Nephron progenitor cell (in vitro differentiated cells): ENCODE measurements at regions not wholly inside any gene's neighbourhood (a gene's known extent, or its start where the extent isn't known, plus 50 kb on each side); places are given as distances from the start of the nearest gene placed in this dataset.

Experiments used
- DNase-seq: peaks from one replicate; pipeline ENCODE4 v3.0.0; 2021
- H3K27ac Mint-ChIP-seq: 2 replicates; pipeline ENCODE4 v1.8.0; 2021; ENCODE audit warnings: mild to moderate bottlenecking, moderate library complexity, mixed read lengths
- H3K27me3 Mint-ChIP-seq: 2 replicates; pipeline ENCODE4 v1.8.0; 2021; ENCODE audit warnings: mild to moderate bottlenecking, low read depth, mixed read lengths; ENCODE audit not compliant: poor library complexity
- H3K36me3 Mint-ChIP-seq: 2 replicates; pipeline ENCODE4 v1.8.0; 2021; ENCODE audit warnings: low read depth, mixed read lengths
- H3K4me1 Mint-ChIP-seq: 2 replicates; pipeline ENCODE4 v1.8.0; 2021; ENCODE audit warnings: mixed read lengths
- H3K4me3 Mint-ChIP-seq: 2 replicates; pipeline ENCODE4 v1.8.0; 2021; ENCODE audit warnings: mild to moderate bottlenecking, moderate library complexity, mixed read lengths
- H3K9me3 Mint-ChIP-seq: 2 replicates; pipeline ENCODE4 v1.8.0; 2021; ENCODE audit warnings: mild to moderate bottlenecking, moderate library complexity, mixed read lengths
- TF ChIP-seq, protein P1 (sequence below): fragments of 200-600 bp; sonication (generic); IDR thresholded peaks from 2 replicates; pipeline ENCODE4 v1.5.0; 2021; ENCODE audit warnings: antibody characterized with exemption

- Mint-ChIP-seq H3K4me1 (no peaks in the 10 kb centered on the region), H3K27me3 (no peaks in the 10 kb centered on the region), H3K27ac (no peak overlapping the region), H3K9me3 (no peaks in the 10 kb centered on the region), H3K36me3 (no peaks in the 10 kb centered on the region), H3K4me3 (no peak overlapping the region)
- no peak for DNase-seq
- TF ChIP-seq, protein P1, sequence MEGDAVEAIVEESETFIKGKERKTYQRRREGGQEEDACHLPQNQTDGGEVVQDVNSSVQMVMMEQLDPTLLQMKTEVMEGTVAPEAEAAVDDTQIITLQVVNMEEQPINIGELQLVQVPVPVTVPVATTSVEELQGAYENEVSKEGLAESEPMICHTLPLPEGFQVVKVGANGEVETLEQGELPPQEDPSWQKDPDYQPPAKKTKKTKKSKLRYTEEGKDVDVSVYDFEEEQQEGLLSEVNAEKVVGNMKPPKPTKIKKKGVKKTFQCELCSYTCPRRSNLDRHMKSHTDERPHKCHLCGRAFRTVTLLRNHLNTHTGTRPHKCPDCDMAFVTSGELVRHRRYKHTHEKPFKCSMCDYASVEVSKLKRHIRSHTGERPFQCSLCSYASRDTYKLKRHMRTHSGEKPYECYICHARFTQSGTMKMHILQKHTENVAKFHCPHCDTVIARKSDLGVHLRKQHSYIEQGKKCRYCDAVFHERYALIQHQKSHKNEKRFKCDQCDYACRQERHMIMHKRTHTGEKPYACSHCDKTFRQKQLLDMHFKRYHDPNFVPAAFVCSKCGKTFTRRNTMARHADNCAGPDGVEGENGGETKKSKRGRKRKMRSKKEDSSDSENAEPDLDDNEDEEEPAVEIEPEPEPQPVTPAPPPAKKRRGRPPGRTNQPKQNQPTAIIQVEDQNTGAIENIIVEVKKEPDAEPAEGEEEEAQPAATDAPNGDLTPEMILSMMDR: no peak
These were observed 942.0 kb downstream of the TSN start for GRCh38 chr2:122697415-122697814.

GRCh38 chr2:122703676-122704075, 948.2 kb downstream of the TSN start:
- peaks cover 6% of the 10 kb centered on the region for H3K27me3 Mint-ChIP-seq
- no peak overlapping the region for H3K4me3 Mint-ChIP-seq
- H3K4me1 Mint-ChIP-seq: no peaks in the 10 kb centered on the region
- no peak for DNase-seq
- TF ChIP-seq, protein P1: no peak
- H3K36me3 Mint-ChIP-seq: no peaks in the 10 kb centered on the region
- H3K9me3 Mint-ChIP-seq: no peaks in the 10 kb centered on the region
- no peak overlapping the region for H3K27ac Mint-ChIP-seq

- no peaks in the 10 kb centered on the region for H3K4me1 Mint-ChIP-seq
- no peak overlapping the region for H3K27ac Mint-ChIP-seq
- TF ChIP-seq, protein P1: no peak
- no peaks in the 10 kb centered on the region for H3K9me3 Mint-ChIP-seq
- no peaks in the 10 kb centered on the region for H3K36me3 Mint-ChIP-seq
- H3K4me3 Mint-ChIP-seq: no peak overlapping the region
- no peak for DNase-seq
- peaks cover 6% of the 10 kb centered on the region for H3K27me3 Mint-ChIP-seq
These were observed 948.7 kb downstream of the TSN start for GRCh38 chr2:122704109-122704563.

GRCh38 chr2:122705746-122706145, 950.3 kb downstream of the TSN start:
- H3K36me3 Mint-ChIP-seq: no peaks in the 10 kb centered on the region
- TF ChIP-seq, protein P1: no peak
- H3K9me3 Mint-ChIP-seq: no peaks in the 10 kb centered on the region
- peaks cover 6% of the 10 kb centered on the region for H3K27me3 Mint-ChIP-seq
- H3K4me3 Mint-ChIP-seq: no peak overlapping the region
- no peak overlapping the region for H3K27ac Mint-ChIP-seq
- no peak for DNase-seq
- no peaks in the 10 kb centered on the region for H3K4me1 Mint-ChIP-seq

DNA sequence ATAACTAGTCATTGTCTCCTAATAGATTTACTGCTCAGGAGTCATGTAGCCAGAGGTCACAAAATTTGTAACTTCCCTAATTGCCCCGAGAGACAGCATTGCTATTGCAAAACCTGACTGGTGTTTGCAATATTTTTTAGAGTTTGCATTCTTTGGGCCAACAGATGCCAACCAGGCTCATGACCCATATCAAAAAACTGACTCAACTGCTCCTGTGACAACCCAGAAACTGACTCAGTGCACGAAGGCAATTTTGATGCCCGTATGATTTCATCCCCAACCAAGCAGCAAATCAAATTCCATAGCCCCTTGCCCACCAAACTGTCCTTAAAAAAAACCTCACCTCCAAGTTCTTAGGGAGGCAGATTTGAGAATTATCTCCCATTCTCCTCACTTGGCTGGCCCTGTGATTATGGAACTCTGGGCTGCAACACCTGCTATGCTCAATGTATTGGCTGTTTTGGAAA, 951.3 kb downstream of the TSN start:
- H3K36me3 Mint-ChIP-seq: no peaks in the 10 kb centered on the region
- peaks cover 6% of the 10 kb centered on the region for H3K27me3 Mint-ChIP-seq
- no peak overlapping the region for H3K27ac Mint-ChIP-seq
- no peak for DNase-seq
- no peaks in the 10 kb centered on the region for H3K9me3 Mint-ChIP-seq
- no peak overlapping the region for H3K4me3 Mint-ChIP-seq
- TF ChIP-seq, protein P1: no peak
- H3K4me1 Mint-ChIP-seq: no peaks in the 10 kb centered on the region

- no peaks in the 10 kb centered on the region for H3K4me1 Mint-ChIP-seq
- TF ChIP-seq, protein P1: no peak
- H3K27me3 Mint-ChIP-seq: peaks cover 6% of the 10 kb centered on the region
- H3K27ac Mint-ChIP-seq: no peak overlapping the region
- no peak for DNase-seq
- no peak overlapping the region for H3K4me3 Mint-ChIP-seq
- H3K9me3 Mint-ChIP-seq: no peaks in the 10 kb centered on the region
- H3K36me3 Mint-ChIP-seq: no peaks in the 10 kb centered on the region
These were observed 951.9 kb downstream of the TSN start for GRCh38 chr2:122707224-122707824.
